ENCODE measurements at regions not wholly inside any gene's neighbourhood (a gene's known extent, or its start where the extent isn't known, plus 50 kb on each side); places are given as distances from the start of the nearest gene placed in this dataset.
A peak's percentile ranks its signal among the peaks of the same experiment; 100 is the strongest.

DNA sequence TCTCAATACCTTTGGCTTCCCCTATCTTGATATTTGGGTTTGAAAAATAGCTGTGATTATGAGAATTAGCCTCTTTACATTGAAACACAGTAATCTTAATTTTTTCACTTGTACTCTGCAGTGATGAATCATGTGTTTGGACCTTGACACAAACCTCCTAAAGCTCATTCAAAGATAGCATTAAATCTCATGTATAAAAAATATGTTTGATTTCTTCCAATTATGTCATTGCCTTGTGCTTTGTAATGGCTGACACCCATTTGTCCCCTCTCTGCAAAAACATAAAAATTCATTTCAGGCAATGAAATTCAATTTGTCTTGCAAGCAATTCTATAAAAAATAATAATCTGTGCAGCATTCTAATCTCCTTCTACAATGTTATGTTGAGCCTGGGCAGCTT, 422.4 kb upstream of the BOD1L1 start:
- no peak for DNase-seq (ENCODE audit: low spot score)

DNA sequence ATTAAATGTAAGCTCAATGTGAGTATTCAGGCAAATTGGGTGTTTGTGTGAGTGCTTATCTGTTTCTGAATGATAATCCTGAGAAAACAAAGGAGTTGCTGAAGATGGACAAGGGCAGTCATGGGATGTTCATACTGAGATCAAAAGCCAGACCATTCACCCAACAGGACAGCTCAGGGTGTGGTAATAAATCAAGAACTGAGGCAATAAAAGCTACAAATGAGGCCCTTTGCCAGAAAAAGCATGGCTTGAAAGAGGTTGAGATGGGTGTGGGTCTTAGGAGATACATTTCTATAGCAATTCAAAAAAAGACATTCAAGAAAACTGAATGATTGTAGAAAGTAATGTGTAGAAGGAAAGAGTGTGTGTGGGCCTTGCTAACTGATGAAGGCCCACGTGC, 425.8 kb upstream of the BOD1L1 start:
- DNase-seq (ENCODE audit: low spot score): no peak

DNA sequence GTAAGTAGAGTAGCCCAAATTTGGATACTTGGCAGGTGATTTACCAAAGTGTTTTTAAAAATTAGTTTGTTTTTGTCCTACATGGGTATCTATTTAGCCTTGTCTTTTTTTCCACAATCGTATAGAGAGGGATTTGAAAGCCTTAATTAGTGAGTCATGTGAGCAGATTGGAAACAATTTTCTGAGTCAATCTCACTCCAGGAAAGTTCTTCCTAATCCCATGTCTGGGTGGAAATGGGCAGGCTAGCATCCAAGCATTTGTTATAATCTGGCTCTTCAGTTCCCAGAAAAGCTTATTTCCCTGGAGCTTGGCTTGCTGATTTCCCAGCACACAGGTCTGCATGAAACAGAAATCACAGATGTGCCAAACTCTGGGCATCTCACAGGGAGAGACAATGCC, 426.9 kb upstream of the BOD1L1 start:
- no peak for DNase-seq (ENCODE audit: low spot score)

DNA sequence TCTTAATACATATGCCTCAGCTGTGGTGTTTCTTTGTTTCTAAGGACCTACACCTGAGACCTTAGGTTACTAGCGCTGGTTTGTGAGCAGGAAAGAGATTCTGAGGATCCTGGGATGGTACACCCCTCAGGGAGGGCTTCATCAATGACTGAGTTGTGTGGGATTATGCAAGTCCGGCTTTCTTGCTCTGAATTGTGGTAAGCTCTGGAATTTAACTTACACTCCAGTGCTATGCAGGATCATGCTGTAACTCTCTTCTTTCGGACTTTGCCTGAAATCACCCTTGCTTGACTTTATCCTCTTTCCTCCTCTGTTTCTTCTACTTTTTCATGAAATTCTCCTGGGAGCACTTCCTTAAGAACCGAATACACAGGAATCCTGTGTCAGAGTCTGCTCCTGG, 431.5 kb upstream of the BOD1L1 start:
- DNase-seq (ENCODE audit: low spot score): no peak

DNA sequence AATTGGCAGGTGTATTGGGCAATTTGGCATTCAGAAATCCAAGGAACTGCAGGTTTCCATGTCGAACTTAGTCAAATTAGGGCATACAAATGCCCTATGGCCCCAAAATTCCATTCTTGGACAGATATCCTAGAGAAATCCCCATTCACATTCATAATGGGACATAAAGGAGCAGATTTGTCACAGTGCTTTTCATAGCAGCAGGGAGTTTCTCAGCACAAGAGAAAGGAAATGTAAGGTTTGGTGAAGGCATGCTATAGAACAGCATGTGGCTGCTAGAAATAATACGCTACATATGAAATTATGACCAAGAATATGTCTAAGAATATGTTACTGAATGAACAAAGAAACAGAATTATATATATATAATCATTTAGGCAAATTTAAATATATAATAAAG, 437.5 kb upstream of the BOD1L1 start:
- DNase-seq (ENCODE audit: low spot score): no peak

DNA sequence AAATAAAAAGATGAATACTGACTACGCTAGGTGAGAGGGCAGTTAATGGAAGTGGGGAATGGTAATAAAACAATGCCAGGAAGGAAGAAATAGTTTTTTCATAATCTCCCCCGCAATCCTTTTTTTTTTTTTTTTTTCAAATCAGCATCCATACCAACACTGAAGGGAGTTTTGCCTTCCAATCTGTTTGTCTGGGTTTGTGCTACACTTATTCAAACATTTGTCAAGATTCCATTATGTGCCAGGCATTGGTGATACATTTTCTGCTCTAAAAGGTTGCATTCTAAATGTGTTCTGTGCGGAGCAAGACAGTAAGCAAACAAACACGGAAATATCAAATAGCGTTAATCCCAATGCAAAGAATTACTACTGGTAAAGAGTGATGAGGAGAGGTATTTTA, 437.9 kb upstream of the BOD1L1 start:
- DNase-seq (ENCODE audit: low spot score): no peak

DNA sequence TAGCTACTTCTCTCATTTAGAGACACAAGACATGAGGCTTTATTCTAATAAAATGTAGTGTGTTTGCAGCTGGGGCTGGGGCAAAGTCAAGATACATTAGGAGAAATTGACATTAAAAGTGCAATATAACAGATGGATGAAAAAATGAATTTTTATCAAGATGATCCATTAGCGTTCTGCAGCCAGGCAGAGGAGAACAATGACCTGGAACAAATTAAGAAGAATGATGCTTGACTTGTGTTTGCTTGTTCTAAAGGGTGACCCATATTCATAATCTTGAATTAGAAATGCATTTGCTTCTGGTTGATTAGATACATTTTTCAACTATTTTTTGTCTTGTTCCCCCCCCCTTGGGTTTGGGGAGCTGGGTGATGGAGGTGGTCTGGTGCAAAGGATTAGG, 439.5 kb upstream of the BOD1L1 start:
- no peak for DNase-seq (ENCODE audit: low spot score)

DNA sequence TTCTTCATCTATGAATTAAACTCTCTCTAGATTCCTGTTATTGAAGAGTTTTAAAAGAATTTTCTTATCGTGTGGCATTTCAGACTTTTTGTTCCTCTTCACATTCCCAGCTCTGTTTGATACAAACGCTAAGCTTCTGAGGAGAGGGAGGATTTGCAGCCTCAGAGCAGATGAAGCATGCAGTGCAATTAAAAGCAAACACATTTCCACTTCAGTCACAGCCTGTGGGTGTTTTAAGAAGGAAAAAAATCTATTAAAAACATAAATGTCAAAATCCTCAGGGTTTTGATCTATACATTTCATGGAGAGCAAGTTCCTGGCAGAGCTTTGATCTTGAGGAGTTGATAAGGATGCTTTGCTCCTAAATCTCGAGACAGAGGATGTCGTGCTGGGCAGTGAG, 442.4 kb upstream of the BOD1L1 start:
- no peak for DNase-seq (ENCODE audit: low spot score)

DNA sequence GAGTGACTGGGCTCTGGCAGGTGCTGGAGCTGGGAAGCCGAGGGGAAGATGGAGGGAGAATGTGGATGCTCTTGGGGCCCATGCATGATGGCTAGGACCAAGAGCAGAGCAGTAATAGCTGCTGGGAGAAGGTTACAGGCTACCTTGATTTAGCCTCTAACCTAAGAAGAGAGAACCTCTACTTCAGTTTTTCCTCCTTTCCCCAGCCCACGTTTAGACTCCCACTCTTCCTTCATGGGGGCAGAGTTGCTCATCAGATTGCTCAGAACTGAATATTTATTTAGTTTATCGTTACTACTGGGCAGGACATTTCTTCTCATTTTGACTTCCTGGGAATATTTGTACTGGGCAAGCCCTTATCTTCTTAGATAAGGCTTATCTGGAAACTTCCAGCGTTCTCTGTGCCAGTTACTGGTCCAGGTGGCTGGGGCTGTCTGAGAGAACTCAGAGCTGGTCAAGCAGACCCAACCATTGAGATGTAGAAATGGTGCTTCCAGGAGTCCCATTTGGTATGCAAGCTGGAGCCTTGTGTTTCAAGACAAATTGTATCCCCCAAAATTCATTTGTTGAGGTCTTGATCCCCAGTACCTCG, 442.9 kb upstream of the BOD1L1 start:
- no peak for DNase-seq (ENCODE audit: low spot score)

DNA sequence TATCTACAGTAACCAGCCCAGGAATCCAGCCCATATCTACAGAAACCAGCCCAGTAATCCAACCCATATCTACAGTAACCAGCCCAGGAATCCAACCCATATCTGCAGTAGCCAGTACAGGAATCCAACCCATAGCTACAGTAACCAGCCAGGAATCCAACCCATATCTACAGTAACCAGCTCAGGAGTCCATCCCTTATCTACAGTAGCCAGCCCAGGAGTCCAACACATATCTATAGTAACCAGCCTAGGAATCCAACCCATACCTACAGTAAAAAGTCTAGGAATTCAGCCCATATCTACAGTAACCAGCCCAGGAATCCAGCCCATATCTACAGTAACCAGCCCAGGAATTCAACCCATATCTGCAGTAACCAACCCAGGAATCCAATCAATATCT, 445.0 kb upstream of the BOD1L1 start:
- DNase-seq (ENCODE audit: low spot score): no peak

DNA sequence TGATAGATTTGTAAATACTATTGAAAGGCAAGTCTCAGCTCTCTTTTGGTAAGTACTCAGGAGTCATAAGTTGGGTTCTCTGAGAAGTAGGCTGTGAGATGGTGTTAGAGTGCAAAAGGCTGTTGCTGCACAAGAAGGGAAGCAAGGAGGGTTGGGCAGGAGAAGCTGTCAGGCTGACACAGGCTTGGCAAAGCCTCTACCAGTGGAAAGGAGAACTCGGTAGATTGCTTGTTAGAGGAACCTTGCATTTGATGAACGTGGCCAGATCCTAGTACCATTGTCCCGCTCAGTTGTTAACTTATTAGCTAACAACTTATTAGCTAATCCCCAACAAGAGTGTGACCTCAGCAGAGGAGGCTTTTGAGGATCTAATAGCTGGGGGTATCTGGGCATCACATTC, 449.3 kb upstream of the BOD1L1 start:
- no peak for DNase-seq (ENCODE audit: low spot score)

DNA sequence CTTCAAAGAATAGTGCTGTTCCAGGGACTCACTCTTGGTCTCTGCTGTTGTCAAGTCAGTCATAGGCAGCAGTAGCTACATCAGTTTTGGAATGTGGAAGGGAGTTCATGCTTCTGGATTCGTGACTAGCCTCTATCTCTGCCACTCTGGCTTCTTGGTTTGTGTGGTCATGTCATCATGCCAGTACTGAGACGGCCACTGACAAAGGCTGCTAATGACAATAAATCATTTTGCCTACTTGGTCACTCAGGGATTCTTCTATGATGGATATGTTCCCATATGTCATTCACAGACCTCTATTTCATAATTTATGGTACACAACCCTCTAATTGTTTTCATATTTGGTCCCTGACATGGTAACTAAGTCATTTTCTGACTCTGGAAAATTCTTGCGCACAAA, 450.8 kb upstream of the BOD1L1 start:
- no peak for DNase-seq (ENCODE audit: low spot score)

DNA sequence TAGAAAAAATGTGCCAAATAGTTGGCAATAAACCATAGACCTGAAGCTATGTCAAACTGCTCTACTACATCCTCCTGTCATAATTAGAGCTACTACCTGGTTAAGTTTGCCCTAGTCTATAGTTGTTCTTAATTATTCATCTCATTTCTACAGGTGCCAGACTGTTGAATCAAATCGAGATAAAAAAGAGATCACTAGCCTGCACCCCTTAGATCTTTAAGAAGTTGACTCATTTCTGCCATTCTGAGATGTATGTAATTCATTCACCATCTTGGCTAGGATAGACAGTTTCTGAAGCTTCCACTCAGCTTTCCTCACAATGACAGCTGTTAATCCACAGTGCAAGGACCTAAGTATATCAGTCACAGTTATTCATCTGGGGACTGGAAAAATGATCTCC, 452.1 kb upstream of the BOD1L1 start:
- peak; percentile 4 for DNase-seq (ENCODE audit: low spot score)

DNA sequence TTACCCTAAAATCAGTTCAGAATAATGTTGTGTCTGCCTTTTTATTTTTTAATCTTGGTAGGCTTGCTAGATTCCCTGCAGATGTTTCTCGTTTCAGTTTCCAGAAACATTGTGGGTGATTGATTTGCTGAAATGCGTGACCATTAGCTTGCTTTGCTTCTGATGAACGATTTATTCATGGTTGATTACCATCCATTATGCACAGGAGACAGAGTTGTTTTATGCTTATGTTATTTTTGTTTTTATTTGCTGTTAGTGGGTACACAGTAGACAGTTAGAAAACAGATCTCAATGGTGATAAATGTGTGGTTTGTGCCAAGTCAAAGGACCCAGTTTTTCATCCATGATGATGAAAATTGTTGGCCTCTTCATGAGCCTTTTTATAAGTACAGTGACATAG, 455.6 kb upstream of the BOD1L1 start:
- DNase-seq (ENCODE audit: low spot score): no peak

DNA sequence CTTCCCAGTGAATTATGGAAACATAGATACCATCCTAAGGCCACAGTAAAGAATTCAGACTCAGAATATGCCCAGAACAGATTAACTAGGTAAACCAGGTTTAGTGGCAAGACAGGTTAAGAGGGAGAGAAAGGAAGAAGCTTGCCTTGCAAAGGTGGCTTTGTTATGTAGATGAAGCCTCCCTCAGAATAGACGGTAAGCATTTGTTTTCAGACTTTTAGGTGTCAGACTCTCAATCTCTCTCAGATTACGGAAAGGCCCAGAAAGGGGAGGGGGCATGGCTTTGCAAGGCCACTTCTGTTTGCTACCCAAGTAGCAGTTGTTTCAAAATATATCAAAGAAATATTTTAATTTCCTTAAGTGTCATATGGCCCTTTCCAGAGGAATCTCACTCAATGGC, 457.1 kb upstream of the BOD1L1 start:
- no peak for DNase-seq (ENCODE audit: low spot score)

DNA sequence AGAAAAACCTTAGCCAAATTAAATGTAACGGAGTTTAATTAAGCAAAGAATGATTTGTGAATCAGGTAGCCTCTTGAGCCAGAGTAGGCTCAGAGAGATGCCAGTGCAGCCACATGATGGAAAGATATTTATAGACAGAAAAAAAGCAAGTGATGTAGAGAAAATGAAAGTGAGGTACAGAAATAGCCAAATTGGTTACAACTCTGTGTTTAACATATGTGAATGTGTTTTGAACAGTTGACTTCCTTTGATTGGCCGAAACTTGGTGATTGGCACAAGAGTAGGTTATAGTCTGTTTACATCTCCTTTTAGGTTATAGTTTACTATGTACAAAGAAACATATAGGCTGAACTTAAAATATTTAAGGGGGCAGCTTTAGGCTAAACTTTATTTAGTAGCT, 459.9 kb upstream of the BOD1L1 start:
- DNase-seq (ENCODE audit: low spot score): no peak

DNA sequence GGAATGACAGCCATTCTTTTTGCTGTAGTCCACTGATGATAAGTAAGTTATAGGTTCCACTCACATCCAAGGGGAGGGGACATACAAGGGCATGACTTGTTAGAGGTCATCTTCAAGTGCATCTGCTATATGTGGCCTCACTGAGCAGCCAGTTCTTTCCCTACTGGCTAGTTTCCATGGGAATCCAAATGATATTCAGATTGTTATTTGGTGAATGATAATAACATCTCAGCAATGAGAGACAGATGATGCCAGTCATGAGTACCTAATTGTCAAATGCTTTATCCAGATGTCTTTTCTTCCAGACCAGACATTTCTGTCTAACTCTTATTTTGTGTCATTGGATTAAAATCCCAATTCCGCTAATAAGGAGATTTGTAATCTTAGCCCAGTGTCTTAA, 460.4 kb upstream of the BOD1L1 start:
- no peak for DNase-seq (ENCODE audit: low spot score)

DNA sequence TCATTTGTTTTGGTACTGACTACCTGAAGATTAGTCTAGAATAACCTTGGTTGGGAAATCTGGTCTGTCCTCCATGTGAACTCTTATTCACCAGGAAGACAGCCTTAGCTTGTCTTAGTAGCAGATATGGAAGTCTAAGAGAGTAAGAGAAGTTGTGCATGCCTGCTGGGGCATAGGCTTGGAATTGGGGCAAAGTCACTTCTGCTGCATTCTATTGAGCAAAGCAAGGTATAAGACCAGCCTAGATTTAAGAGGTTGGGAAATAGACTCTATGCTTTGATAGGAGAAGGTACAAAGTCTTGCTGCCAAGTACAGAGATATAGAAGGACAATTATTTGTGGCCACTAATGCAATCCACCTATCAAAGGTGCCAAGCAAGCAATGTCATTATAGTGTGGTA, 464.0 kb upstream of the BOD1L1 start:
- no peak for DNase-seq (ENCODE audit: low spot score)

DNA sequence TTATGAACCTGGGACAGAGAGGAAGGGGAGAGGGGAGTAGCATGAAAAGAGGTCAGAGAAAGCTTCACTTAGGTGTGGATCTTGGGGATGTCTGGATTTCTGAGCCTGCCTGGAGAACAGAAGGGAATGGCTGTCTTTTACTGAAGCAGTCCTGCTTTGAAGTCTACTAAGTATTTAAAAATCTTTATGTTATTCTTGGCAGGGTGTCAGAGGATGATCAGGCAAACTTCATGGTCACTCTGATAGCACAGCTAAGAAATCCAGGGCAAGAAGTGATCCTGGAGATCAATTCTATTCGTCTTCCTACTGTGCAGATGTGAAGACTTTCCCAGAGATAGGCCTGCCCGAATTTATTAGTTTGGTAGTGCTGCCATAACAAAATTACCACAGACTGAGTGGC, 464.4 kb upstream of the BOD1L1 start:
- no peak for DNase-seq (ENCODE audit: low spot score)

DNA sequence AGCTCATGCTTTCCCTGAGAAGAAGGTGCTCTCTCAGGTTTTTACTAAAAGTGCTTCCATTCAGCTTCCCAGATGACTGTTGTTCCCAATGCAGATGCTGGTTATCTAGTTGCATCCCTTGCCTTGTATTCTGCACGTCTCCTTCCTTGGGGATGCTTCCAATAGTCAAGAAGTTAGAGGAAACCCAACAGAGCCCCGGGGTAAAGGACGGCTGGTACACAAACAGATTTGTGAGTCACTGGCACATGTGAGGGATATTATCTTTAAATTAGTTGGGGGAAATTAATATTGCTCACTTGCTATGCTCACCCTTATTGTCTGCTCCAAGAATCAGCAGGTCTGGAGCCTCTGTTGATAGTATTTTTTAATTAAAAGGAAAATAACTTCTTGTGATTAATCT, 465.2 kb upstream of the BOD1L1 start:
- no peak for DNase-seq (ENCODE audit: low spot score)

DNA sequence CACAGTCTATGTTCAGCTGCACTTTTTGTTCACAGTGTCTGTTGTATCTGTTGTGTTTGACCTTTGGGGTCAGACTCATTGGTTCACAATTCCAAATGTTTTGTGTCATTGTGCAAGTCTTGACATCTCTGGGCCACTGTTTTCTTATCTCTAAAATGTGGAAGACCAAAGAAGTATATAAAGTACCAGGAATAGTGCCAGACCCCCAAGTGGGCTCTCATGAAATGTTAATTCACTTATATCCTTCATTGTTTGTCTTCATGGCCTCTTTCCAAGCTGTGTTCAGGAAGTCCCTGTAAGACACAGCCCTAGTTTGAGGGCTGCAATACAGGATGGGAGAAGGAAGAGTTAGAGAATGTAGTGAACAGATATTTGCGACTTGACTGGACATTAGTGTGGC, 468.3 kb upstream of the BOD1L1 start:
- DNase-seq (ENCODE audit: low spot score): no peak

DNA sequence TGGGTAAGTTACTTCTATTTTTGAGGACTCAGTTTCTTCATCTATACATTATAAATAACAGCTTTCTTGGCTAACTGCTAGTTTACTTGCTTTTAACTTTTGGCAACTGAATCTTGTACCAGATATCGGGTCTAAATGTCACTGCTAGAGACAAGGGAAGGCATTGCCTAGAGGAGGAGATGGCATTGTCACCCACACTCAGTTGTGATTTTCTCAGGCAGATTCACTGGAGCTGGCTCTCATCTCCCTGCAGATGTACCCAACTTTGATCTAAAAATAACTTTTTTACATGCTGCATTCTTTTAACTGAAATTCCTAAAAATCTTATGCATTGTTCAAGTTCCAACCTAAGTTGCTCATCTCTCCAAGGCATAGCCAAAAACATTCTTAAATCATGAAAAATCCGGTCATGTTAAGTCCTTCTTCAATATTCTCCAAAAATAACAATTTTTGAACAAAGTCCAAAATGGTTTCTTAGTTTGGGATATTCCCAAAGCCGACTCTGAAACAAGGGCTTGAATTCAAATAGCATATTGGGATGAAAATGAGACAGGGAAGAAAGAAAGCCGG, 469.0 kb upstream of the BOD1L1 start:
- no peak for DNase-seq (ENCODE audit: low spot score)

DNA sequence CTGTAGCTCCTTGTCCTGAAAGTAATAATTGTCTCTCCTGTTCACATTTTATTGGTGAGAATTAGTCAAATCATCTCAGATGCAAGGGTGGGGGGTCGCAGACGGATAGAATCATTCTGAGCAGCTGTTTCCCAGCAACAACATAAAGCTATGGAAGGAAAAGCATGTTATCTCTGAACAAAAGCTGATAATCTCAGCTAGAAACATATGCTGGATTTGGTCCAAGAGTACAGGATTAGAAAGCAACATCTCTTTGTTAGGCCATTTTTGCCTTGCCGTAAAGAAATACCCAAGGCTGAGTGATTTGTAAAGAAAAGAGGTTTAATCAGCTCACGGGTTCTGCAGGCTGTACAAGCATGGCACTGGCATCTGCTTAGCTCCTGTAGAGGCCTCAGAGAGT, 472.8 kb upstream of the BOD1L1 start:
- no peak for DNase-seq (ENCODE audit: low spot score)

DNA sequence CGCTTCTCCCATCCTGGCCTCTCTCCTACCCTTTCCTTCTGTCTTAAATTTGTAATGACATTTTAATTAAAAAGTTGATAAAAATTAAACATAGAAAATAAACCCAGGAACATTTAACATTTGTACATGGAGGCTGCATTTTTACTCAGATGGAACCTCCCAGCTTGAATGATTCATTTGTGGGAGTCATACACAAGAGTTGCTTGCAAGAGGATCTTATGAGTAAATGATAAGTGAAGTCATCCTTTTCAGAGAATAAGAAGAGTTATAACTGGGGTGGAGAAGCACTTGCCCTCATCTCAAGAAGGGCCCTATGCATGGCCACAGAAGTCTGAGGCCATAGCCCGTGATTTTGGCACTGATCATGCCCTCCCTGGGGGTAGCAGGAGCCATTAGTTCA, 482.9 kb upstream of the BOD1L1 start:
- no peak for DNase-seq (ENCODE audit: low spot score)

DNA sequence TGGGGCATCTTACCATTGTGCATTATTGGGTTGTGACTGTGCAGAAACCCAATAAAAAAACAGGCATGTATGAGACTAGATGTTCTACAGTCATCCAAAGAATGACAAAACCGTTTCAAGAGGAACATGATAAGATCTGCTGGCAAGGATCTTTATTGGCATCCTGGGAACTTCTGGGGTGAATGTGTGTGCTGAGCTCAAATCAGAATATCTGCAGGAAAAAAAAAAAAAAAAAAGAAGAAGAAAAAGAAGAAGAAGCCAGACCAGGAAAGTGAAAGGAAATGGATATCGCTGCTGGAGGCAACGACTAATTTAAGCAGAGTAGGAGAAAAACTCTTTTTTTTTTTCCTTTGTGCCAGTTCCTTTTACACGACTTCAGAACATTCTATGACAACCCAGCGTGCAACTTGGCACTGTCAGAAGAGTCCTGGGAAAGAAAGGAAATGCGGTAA, 484.2 kb upstream of the BOD1L1 start:
- no peak for DNase-seq (ENCODE audit: low spot score)
